ENCODE measurements at regions not wholly inside any gene's neighbourhood (a gene's known extent, or its start where the extent isn't known, plus 50 kb on each side); places are given as distances from the start of the nearest gene placed in this dataset.

- no peak for TF ChIP-seq REST (IDR thresholded peaks at IDR 0.05; ENCODE audit: insufficient replicate concordance, low read depth)
- Histone ChIP-seq H3K27ac (replicated peaks) (no peak overlapping the region), H3K27me3 (ENCODE audit: insufficient read depth, poor library complexity, severe bottlenecking) (no peaks in the 10 kb centered on the region), H3K4me3 (replicated peaks; ENCODE audit: insufficient read depth, low read length) (no peak overlapping the region)
- no peak for DNase-seq (ENCODE audit: low read depth in 1 of 2, low spot score in 1 of 2)
Observed at GRCh38 chr5:115349001-115349817, 52.8 kb upstream of the CCDC112 start.

GRCh38 chr5:115348175-115348574 lies 51.7 kb upstream of the CCDC112 start:
- H3K27me3 ChIP-seq (ENCODE audit: insufficient read depth, poor library complexity, severe bottlenecking): no peaks in the 10 kb centered on the region
- no peak overlapping the region for H3K4me3 ChIP-seq (replicated peaks; ENCODE audit: insufficient read depth, low read length)
- DNase-seq (ENCODE audit: low read depth in 1 of 2, low spot score in 1 of 2): no peak
- no peak overlapping the region for H3K27ac ChIP-seq (replicated peaks)
- TF ChIP-seq REST (IDR thresholded peaks at IDR 0.05; ENCODE audit: insufficient replicate concordance, low read depth) (no peak), SPI1 (IDR thresholded peaks at IDR 0.05; ENCODE audit: borderline replicate concordance, low read depth) (no peak), GABPA (IDR thresholded peaks at IDR 0.05; ENCODE audit: low read depth) (no peak)
